ENCODE measurements at regions not wholly inside any gene's neighbourhood (a gene's known extent, or its start where the extent isn't known, plus 50 kb on each side); places are given as distances from the start of the nearest gene placed in this dataset.

DNA sequence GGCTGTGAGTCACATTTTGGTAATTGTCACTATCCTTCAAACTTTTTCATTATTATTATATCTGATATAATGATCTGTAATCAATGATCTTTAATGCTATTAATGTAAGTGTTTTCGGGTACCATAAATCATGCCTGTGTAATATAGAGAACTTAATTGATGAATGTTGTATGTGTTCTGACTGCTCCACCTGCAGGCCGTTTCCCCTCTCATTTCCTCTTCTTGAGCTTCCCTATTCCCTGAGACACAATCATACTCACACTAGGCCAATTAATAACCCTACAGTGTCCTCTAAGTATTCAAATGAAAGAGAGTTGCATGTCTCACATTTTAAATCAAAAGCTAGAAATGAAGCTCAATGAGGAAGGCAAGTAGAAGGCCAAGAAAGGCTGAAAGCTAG, 420.9 kb upstream of the SGCD start:
- H3K9ac ChIP-seq (ENCODE audit: low read depth in 1 of 3, low read length in 3 of 3), result no peak overlapping the region
- no peak overlapping the region for H3K27ac ChIP-seq (ENCODE audit: low read depth, low read length)
- no peaks in the 10 kb centered on the region for H3K27me3 ChIP-seq (ENCODE audit: control insufficient read depth in 3 of 3, insufficient read depth in 3 of 3, low read length in 3 of 3)
- no peaks in the 10 kb centered on the region for H3K4me1 ChIP-seq (ENCODE audit: control insufficient read depth in 3 of 3, insufficient read depth in 3 of 3, low read length in 3 of 3)
- H3K9me3 ChIP-seq (ENCODE audit: control insufficient read depth in 3 of 3, low read length in 3 of 3), result no peaks in the 10 kb centered on the region
- H3K4me3 ChIP-seq (ENCODE audit: low read length in 3 of 3), result no peak overlapping the region
- no peaks in the 10 kb centered on the region for H3K36me3 ChIP-seq (ENCODE audit: control insufficient read depth in 3 of 3, insufficient read depth in 3 of 3, low read length in 3 of 3)

DNA sequence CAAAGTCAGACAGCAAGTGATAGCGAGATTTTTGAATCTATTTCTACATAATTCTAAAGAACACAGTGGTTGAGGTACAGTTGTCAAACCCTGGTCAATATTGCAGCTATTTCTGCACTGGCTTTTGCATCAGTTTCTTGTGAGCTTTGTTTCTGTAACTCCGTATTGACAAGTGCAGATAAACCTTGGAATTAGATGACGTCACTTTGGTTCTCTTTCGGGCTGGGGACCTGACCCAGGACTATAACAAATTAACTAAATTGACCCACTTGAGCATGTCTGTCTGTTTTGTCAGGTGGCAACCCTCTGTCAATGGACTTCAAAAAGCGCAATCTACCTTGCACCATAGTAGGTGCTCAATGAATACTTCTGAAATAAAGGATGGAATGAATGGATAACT, 418.4 kb upstream of the SGCD start:
- Histone ChIP-seq H3K9me3 (ENCODE audit: control insufficient read depth in 3 of 3, low read length in 3 of 3) (no peaks in the 10 kb centered on the region), H3K4me1 (ENCODE audit: control insufficient read depth in 3 of 3, insufficient read depth in 3 of 3, low read length in 3 of 3) (no peaks in the 10 kb centered on the region), H3K36me3 (ENCODE audit: control insufficient read depth in 3 of 3, insufficient read depth in 3 of 3, low read length in 3 of 3) (no peaks in the 10 kb centered on the region), H3K4me3 (ENCODE audit: low read length in 3 of 3) (no peak overlapping the region), H3K27me3 (ENCODE audit: control insufficient read depth in 3 of 3, insufficient read depth in 3 of 3, low read length in 3 of 3) (no peaks in the 10 kb centered on the region), H3K27ac (ENCODE audit: low read depth, low read length) (no peak overlapping the region), H3K9ac (ENCODE audit: low read depth in 1 of 3, low read length in 3 of 3) (no peak overlapping the region)

DNA sequence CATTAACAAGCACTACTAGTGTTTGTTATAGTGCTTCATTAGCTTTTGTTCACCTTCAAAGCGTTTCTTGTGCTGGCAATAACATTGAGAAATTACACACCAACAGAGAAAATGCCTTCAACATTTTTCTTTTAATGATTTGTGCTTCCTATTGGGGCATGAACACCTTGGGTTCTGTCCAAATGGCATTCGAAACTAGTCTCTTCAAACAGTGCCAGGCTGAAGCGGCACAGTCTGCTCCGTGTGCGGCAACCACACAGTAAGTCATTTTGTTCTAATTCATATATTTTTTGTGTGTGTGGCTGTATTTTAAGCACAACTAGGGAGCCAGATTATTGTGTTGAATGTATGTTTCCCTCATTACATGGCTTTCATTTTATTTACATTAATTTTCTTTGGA, 414.7 kb upstream of the SGCD start:
- Histone ChIP-seq H3K36me3 (ENCODE audit: control insufficient read depth in 3 of 3, insufficient read depth in 3 of 3, low read length in 3 of 3) (no peaks in the 10 kb centered on the region), H3K4me3 (ENCODE audit: low read length in 3 of 3) (no peak overlapping the region), H3K27me3 (ENCODE audit: control insufficient read depth in 3 of 3, insufficient read depth in 3 of 3, low read length in 3 of 3) (no peaks in the 10 kb centered on the region)

DNA sequence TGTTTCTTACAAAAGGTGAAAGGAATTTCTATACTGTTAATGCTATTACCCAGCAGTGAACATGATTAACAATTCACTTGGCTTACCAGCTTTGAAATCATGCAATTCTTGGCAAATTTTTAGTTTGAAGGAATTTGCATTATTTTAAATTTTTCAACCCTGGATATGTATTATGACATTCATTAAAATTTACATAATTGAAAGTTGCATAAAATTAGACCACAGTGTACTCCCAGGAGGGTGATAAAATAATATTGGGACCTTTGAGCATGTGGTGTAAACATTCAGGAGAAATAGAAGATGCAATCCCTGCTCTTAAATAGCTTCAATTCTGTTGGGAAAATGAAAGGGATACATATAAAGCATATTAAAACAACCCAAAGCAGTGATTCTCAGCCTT, 412.2 kb upstream of the SGCD start:
- no peaks in the 10 kb centered on the region for H3K36me3 ChIP-seq (ENCODE audit: control insufficient read depth in 3 of 3, insufficient read depth in 3 of 3, low read length in 3 of 3)
- H3K4me1 ChIP-seq (ENCODE audit: control insufficient read depth in 3 of 3, insufficient read depth in 3 of 3, low read length in 3 of 3), result peaks cover 0 to 7% (median 3%) of the 10 kb centered on the region in 3 donors
- no peak overlapping the region for H3K4me3 ChIP-seq (ENCODE audit: low read length in 3 of 3)
- no peaks in the 10 kb centered on the region for H3K27me3 ChIP-seq (ENCODE audit: control insufficient read depth in 3 of 3, insufficient read depth in 3 of 3, low read length in 3 of 3)
- H3K9ac ChIP-seq (ENCODE audit: low read depth in 1 of 3, low read length in 3 of 3), result no peak overlapping the region
- no peak overlapping the region for H3K27ac ChIP-seq (ENCODE audit: low read depth, low read length)
- H3K9me3 ChIP-seq (ENCODE audit: control insufficient read depth in 3 of 3, low read length in 3 of 3), result no peaks in the 10 kb centered on the region

More for the DNA sequence above, 414.7 kb upstream of the SGCD start:
- Histone ChIP-seq H3K27ac (ENCODE audit: low read depth, low read length) (no peak overlapping the region), H3K4me1 (ENCODE audit: control insufficient read depth in 3 of 3, insufficient read depth in 3 of 3, low read length in 3 of 3) (no peaks in the 10 kb centered on the region), H3K9me3 (ENCODE audit: control insufficient read depth in 3 of 3, low read length in 3 of 3) (no peaks in the 10 kb centered on the region), H3K9ac (ENCODE audit: low read depth in 1 of 3, low read length in 3 of 3) (no peak overlapping the region)

DNA sequence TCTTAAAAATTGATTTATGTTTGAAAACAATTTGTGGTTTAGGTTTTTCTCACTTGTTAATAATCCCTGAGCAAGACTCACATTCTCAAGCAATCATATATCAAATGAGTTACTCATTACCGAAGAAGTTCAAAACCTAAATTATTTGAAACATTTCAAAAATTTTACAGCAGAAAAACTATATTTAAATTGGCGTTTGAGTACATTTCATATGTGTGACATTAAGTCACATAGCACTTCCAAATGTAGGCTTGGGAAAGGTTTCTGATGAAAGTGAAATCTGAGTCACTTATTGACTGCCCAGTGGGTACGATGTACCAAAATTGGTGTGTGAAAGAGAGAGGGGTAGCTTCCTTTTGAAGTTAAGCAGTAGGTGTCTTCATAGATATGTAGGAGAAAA, 411.4 kb upstream of the SGCD start:
- H3K4me1 ChIP-seq (ENCODE audit: control insufficient read depth in 3 of 3, insufficient read depth in 3 of 3, low read length in 3 of 3), result peaks cover 0 to 7% (median 3%) of the 10 kb centered on the region in 3 donors
- no peaks in the 10 kb centered on the region for H3K36me3 ChIP-seq (ENCODE audit: control insufficient read depth in 3 of 3, insufficient read depth in 3 of 3, low read length in 3 of 3)
- H3K9ac ChIP-seq (ENCODE audit: low read depth in 1 of 3, low read length in 3 of 3), result no peak overlapping the region
- H3K4me3 ChIP-seq (ENCODE audit: low read length in 3 of 3), result no peak overlapping the region
- no peaks in the 10 kb centered on the region for H3K9me3 ChIP-seq (ENCODE audit: control insufficient read depth in 3 of 3, low read length in 3 of 3)
- H3K27me3 ChIP-seq (ENCODE audit: control insufficient read depth in 3 of 3, insufficient read depth in 3 of 3, low read length in 3 of 3), result no peaks in the 10 kb centered on the region
- no peak overlapping the region for H3K27ac ChIP-seq (ENCODE audit: low read depth, low read length)

DNA sequence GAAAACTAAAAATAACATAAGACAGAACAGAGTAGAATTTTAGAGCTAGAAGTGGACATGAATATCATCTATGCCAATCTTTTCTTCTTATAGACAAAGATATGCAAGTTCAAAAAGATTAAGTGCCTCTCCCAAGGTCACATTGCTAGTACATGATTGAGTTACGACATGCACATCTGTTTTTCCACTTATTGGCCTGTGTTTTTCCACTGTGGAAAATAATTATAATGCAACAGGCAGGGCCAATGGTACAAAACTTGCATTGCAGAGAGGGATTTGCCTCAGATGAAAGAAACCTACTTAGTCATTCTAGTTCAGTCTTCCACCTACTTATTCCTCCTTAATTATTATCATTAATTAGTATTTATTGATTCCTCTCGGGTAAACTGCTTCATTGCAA, 407.8 kb upstream of the SGCD start:
- no peak overlapping the region for H3K27ac ChIP-seq (ENCODE audit: low read depth, low read length)
- H3K9ac ChIP-seq (ENCODE audit: low read depth in 1 of 3, low read length in 3 of 3), result no peak overlapping the region

DNA sequence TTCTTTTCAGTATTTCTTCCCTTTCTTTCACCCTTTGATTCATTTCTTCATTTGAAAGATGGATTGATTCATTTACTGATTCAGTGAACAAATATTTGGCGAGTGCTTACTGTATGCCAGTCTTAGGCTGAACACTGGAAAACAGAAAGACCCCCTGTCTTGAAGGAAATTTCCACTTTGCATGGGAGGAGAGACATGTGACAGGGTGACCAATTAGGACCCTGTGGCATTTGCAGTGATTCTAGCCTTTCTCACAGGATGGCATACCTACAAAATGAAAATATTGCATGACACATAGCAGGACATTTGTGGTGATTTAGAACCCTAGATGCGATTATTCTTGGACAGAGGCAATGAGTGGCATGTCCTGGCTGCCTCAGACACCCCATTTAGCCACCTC, 407.2 kb upstream of the SGCD start:
- Histone ChIP-seq H3K27ac (ENCODE audit: low read depth, low read length) (no peak overlapping the region), H3K9me3 (ENCODE audit: control insufficient read depth in 3 of 3, low read length in 3 of 3) (no peaks in the 10 kb centered on the region), H3K27me3 (ENCODE audit: control insufficient read depth in 3 of 3, insufficient read depth in 3 of 3, low read length in 3 of 3) (no peaks in the 10 kb centered on the region), H3K36me3 (ENCODE audit: control insufficient read depth in 3 of 3, insufficient read depth in 3 of 3, low read length in 3 of 3) (no peaks in the 10 kb centered on the region), H3K4me1 (ENCODE audit: control insufficient read depth in 3 of 3, insufficient read depth in 3 of 3, low read length in 3 of 3) (peaks cover 0 to 7% (median 3%) of the 10 kb centered on the region in 3 donors), H3K4me3 (ENCODE audit: low read length in 3 of 3) (no peak overlapping the region), H3K9ac (ENCODE audit: low read depth in 1 of 3, low read length in 3 of 3) (no peak overlapping the region)

More for the DNA sequence above, 407.8 kb upstream of the SGCD start:
- no peak overlapping the region for H3K4me3 ChIP-seq (ENCODE audit: low read length in 3 of 3)
- H3K27me3 ChIP-seq (ENCODE audit: control insufficient read depth in 3 of 3, insufficient read depth in 3 of 3, low read length in 3 of 3), result no peaks in the 10 kb centered on the region
- H3K4me1 ChIP-seq (ENCODE audit: control insufficient read depth in 3 of 3, insufficient read depth in 3 of 3, low read length in 3 of 3), result peaks cover 0 to 7% (median 3%) of the 10 kb centered on the region in 3 donors
- no peaks in the 10 kb centered on the region for H3K36me3 ChIP-seq (ENCODE audit: control insufficient read depth in 3 of 3, insufficient read depth in 3 of 3, low read length in 3 of 3)
- no peaks in the 10 kb centered on the region for H3K9me3 ChIP-seq (ENCODE audit: control insufficient read depth in 3 of 3, low read length in 3 of 3)

DNA sequence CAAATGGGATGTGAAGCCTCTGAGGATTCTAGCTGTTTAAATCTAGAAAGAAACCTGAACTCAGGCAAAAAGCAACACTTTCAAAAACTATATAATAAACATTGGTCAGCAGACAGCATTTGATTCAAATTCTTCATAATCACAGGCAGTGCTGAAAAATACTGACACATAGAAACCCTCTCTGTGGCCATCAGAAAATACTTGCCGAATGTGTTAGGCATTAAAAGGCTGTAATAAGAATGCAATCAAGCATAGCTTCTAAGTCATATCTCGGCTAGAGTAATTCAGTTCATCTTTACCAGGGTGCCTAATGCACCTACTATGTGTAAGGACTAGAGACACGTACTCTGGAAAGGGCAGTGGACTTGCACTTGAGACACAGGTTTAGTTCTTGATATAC, 405.3 kb upstream of the SGCD start:
- Histone ChIP-seq H3K4me3 (ENCODE audit: low read length in 3 of 3) (no peak overlapping the region), H3K36me3 (ENCODE audit: control insufficient read depth in 3 of 3, insufficient read depth in 3 of 3, low read length in 3 of 3) (no peaks in the 10 kb centered on the region), H3K27me3 (ENCODE audit: control insufficient read depth in 3 of 3, insufficient read depth in 3 of 3, low read length in 3 of 3) (no peaks in the 10 kb centered on the region), H3K27ac (ENCODE audit: low read depth, low read length) (no peak overlapping the region), H3K4me1 (ENCODE audit: control insufficient read depth in 3 of 3, insufficient read depth in 3 of 3, low read length in 3 of 3) (peaks cover 0 to 7% (median 3%) of the 10 kb centered on the region in 3 donors), H3K9ac (ENCODE audit: low read depth in 1 of 3, low read length in 3 of 3) (no peak overlapping the region), H3K9me3 (ENCODE audit: control insufficient read depth in 3 of 3, low read length in 3 of 3) (no peaks in the 10 kb centered on the region)

DNA sequence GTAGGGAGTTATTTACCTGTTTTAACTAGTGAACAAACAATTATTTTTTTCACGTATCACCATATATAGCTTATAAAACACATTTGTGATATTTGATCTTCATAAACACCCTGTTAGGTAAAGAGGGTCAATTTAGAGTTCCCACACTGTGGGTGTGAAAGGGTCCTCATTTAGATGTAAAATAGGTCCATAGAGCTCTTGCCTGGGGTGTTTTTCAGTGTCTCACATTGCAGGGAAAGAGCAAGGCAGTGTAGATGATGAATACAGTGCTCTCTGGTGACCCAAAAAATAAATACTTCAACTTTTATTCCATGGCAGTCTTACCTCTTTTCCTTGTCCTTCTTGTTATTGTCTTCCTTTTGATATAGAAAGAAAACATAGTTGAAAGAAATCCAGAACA, 403.2 kb upstream of the SGCD start:
- H3K4me3 ChIP-seq (ENCODE audit: low read length in 3 of 3), result no peak overlapping the region
- no peaks in the 10 kb centered on the region for H3K9me3 ChIP-seq (ENCODE audit: control insufficient read depth in 3 of 3, low read length in 3 of 3)
- H3K36me3 ChIP-seq (ENCODE audit: control insufficient read depth in 3 of 3, insufficient read depth in 3 of 3, low read length in 3 of 3), result no peaks in the 10 kb centered on the region
- peaks cover 0 to 5% (median 3%) of the 10 kb centered on the region in 3 donors for H3K4me1 ChIP-seq (ENCODE audit: control insufficient read depth in 3 of 3, insufficient read depth in 3 of 3, low read length in 3 of 3)
- no peak overlapping the region for H3K9ac ChIP-seq (ENCODE audit: low read depth in 1 of 3, low read length in 3 of 3)
- H3K27me3 ChIP-seq (ENCODE audit: control insufficient read depth in 3 of 3, insufficient read depth in 3 of 3, low read length in 3 of 3), result no peaks in the 10 kb centered on the region
- H3K27ac ChIP-seq (ENCODE audit: low read depth, low read length), result no peak overlapping the region

DNA sequence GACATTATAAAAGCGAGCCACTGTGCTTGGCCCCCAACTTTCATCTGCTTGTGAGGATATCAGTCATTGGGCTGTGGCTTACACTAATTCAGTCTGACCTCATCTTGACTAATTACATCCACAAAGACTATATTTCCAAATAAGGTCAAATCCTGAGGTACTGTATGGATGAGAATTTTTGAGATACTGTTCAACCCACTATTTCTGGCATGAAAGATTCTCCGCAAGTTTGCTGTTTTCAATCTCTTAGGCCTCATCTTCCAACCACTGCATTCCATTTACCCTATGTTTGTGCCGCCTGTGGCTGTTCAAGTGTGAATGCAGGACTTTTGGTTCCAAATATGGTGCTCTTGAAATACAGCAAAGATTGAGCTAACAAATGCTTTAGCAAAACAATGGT, 400.9 kb upstream of the SGCD start:
- H3K27ac ChIP-seq (ENCODE audit: low read depth, low read length), result no peak overlapping the region
- H3K9ac ChIP-seq (ENCODE audit: low read depth in 1 of 3, low read length in 3 of 3), result no peak overlapping the region
- no peaks in the 10 kb centered on the region for H3K36me3 ChIP-seq (ENCODE audit: control insufficient read depth in 3 of 3, insufficient read depth in 3 of 3, low read length in 3 of 3)
- H3K4me3 ChIP-seq (ENCODE audit: low read length in 3 of 3), result no peak overlapping the region
- H3K27me3 ChIP-seq (ENCODE audit: control insufficient read depth in 3 of 3, insufficient read depth in 3 of 3, low read length in 3 of 3), result no peaks in the 10 kb centered on the region
- no peaks in the 10 kb centered on the region for H3K9me3 ChIP-seq (ENCODE audit: control insufficient read depth in 3 of 3, low read length in 3 of 3)
- no peaks in the 10 kb centered on the region for H3K4me1 ChIP-seq (ENCODE audit: control insufficient read depth in 3 of 3, insufficient read depth in 3 of 3, low read length in 3 of 3)

DNA sequence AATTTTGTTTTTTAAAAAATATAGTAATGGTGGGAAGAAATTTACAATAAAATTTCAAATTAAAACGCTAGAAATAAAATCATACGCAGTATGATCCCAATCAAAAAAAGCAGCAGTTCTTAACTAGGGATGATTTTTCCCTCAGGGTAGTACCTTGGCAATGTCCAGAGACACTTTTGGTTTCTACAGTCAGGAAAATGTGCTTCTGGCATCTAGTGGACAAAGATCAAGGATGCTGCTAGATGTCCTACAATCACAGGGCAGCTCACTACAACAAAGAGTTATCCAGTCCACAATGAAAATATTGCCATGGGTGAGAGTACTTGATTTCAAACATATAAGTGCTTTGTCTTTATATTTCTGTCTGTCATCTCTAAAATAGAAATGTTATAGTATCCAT, 400.2 kb upstream of the SGCD start:
- Histone ChIP-seq H3K4me3 (ENCODE audit: low read length in 3 of 3) (no peak overlapping the region), H3K27ac (ENCODE audit: low read depth, low read length) (no peak overlapping the region), H3K4me1 (ENCODE audit: control insufficient read depth in 3 of 3, insufficient read depth in 3 of 3, low read length in 3 of 3) (no peaks in the 10 kb centered on the region), H3K27me3 (ENCODE audit: control insufficient read depth in 3 of 3, insufficient read depth in 3 of 3, low read length in 3 of 3) (no peaks in the 10 kb centered on the region), H3K9ac (ENCODE audit: low read depth in 1 of 3, low read length in 3 of 3) (no peak overlapping the region), H3K9me3 (ENCODE audit: control insufficient read depth in 3 of 3, low read length in 3 of 3) (no peaks in the 10 kb centered on the region), H3K36me3 (ENCODE audit: control insufficient read depth in 3 of 3, insufficient read depth in 3 of 3, low read length in 3 of 3) (no peaks in the 10 kb centered on the region)

All from skeletal muscle tissue (tissue), 3 donors.